HG02642 (cell line): ENCODE measurements at regions not wholly inside any gene's neighbourhood (a gene's known extent, or its start where the extent isn't known, plus 50 kb on each side); places are given as distances from the start of the nearest gene placed in this dataset.

Experiments
- ATAC-seq: cut with Tn5 transposase; IDR thresholded peaks from one replicate; pipeline ENCODE4 v1.9.1; 2021; ENCODE audit warnings: mild to moderate bottlenecking; ENCODE audit not compliant: unreplicated experiment, poor library complexity

GRCh38 chr16:87000001-87000400 lies 317.2 kb downstream of the C16orf95 start:
- no peak for ATAC-seq

- no peak for ATAC-seq
These were observed 314.3 kb downstream of the C16orf95 start for GRCh38 chr16:87002717-87003413.

GRCh38 chr16:87003414-87003755 lies 313.8 kb downstream of the C16orf95 start:
- ATAC-seq: no peak

GRCh38 chr16:87006021-87006420 lies 311.2 kb downstream of the C16orf95 start:
- no peak for ATAC-seq

GRCh38 chr16:87006789-87007745 lies 310.1 kb downstream of the C16orf95 start:
- ATAC-seq: no peak

- no peak for ATAC-seq
These were observed 309.3 kb downstream of the C16orf95 start for GRCh38 chr16:87007907-87008306.

- ATAC-seq: no peak
These were observed 308.5 kb downstream of the C16orf95 start for GRCh38 chr16:87008664-87009063.

- ATAC-seq: no peak
These were observed 303.9 kb downstream of the C16orf95 start for GRCh38 chr16:87012954-87013938.

GRCh38 chr16:87014112-87014511 lies 303.1 kb downstream of the C16orf95 start:
- ATAC-seq: no peak

- no peak for ATAC-seq
These were observed 302.2 kb downstream of the C16orf95 start for GRCh38 chr16:87015021-87015420.

GRCh38 chr16:87016046-87017035 lies 300.9 kb downstream of the C16orf95 start:
- no peak for ATAC-seq

GRCh38 chr16:87017371-87018012 lies 299.7 kb downstream of the C16orf95 start:
- no peak for ATAC-seq

- no peak for ATAC-seq
These were observed 291.5 kb downstream of the C16orf95 start for GRCh38 chr16:87025676-87026075.

- no peak for ATAC-seq
These were observed 290.1 kb downstream of the C16orf95 start for GRCh38 chr16:87027056-87027616.

- ATAC-seq: no peak
These were observed 288.5 kb downstream of the C16orf95 start for GRCh38 chr16:87028481-87029320.

- ATAC-seq: no peak
These were observed 284.6 kb downstream of the C16orf95 start for GRCh38 chr16:87032554-87032953.

GRCh38 chr16:87033021-87033471 lies 284.1 kb downstream of the C16orf95 start:
- ATAC-seq: no peak
